NCI-H524 (cell line): ENCODE measurements at regions not wholly inside any gene's neighbourhood (a gene's known extent, or its start where the extent isn't known, plus 50 kb on each side); places are given as distances from the start of the nearest gene placed in this dataset.

Source experiments
- DNase-seq, 2 experiments: peaks; one replicate each; lab custom pipeline; 2025; lab: John Stamatoyannopoulos, UW

DNA sequence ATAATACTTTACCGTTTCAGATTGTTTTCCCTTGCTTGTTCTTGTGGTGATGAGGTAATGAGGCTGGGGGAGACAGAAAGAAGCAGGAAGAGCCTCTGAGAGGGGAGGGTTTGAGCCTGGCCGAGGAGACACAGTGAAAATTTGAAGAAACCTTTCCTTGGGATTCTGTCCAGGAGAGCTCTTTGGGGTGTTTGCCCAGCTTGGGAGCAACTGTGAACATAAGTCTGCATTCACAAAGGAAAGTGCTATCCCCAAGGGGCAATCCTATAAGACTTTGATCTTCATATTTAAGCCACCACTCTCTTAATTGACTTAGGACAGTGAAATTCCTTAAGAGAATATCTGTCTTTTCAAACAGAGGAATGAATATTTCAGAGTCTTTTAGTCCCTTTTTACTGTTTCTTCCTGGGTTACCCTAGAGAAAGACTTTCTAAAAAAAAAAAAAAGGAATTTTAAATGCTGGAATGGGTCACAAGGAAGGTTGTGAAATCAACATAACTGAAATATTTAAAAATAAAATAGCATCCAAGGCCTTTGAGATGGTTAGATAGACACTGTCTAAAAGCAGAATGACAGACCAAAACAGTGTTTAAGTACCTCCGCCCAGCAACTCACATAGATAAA, 52.5 kb upstream of the STAM2 start:
- peak in 1 of 2 experiments; percentile 2 for DNase-seq

DNA sequence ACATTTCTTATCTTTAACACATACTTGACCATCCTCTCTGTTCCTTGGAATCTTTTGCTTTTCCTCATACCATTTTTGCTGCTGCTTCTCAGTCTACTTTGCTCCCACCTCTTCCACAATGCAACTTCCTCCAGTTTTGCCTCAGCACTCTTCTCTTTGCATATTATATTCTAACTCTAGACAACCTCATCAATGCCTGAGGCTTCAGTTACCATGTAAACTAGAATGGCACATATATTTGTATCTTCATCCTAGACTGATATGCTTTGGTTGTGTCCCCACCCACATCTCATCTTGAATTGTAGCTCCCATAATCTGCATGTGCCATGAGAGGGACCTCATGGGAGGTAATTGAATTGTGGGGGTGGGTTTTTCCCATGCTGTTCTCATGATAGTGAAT, 55.9 kb upstream of the STAM2 start:
- no peak for DNase-seq

DNA sequence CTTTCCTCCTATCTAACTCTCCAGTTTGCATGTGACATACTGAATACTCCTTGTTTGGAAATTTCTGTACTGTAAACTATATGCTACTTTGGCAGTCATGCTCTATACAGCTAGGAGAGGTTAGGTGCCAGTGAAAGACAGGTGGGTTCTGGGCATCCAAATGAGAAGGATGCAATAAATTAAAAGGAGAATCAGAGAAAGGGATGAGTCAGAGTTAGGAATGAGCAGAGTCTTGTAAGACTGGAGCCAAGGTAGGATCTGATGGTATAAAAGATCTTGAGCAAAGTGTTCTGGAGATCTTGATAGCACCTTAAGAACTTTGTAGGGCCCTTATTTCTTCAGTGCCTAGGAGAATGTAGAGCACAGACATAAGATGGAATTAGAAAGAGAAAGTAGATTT, 58.7 kb upstream of the STAM2 start:
- DNase-seq, result no peak

DNA sequence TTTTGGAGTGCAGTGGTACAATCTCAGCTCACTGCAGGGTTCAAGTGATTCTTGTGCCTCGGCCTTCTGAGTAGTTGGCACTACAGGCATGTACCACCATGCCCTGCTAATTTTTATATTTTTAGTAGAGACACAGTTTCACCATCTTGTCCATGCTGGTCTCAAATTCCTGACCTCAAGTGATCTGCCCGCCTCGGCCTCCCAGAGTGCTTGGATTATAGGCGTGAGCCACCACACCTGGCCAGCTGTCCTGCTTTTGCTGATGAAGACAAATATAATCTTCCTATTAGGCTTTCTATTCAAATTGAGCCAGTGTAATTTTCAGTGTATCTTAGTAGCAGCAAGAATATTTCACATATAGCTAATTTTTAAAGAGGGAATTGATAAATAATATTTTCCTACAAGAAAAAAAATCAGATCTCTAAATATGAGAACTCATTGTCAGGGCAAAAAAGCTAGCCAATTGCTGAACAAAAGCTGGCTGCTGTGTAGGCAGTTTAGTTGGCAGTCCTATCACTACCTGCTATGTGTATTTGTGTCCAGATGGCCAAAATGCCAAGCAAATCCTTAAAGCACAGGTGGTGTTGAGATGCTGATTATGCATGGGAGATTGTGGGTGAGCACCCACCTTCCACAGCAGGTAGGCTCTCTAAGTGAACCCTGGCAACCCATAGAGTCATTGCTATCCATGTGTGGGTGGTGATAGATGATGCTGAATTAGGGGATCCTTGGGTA, 60.8 kb upstream of the STAM2 start:
- peak; percentile 23 to 51 for DNase-seq

DNA sequence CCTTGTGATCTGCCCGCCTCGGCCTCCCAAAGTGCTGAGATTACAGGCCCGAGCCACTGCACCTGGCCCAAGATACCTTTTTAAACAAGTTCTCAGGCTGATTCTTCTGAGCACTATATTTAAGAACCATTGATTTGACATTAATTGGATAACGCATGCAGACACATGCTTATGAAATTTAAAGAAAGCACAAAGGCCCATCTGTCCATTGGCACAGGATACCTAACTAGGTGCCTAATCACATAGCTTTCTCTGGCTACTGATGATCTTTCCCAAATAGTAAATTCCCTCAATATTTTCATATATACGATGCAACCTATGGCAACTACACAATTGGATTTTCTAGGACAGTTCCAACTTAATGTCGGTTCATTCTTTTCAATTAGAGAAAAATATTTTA, 62.5 kb upstream of the STAM2 start:
- DNase-seq, result peak; percentile 28 to 81

DNA sequence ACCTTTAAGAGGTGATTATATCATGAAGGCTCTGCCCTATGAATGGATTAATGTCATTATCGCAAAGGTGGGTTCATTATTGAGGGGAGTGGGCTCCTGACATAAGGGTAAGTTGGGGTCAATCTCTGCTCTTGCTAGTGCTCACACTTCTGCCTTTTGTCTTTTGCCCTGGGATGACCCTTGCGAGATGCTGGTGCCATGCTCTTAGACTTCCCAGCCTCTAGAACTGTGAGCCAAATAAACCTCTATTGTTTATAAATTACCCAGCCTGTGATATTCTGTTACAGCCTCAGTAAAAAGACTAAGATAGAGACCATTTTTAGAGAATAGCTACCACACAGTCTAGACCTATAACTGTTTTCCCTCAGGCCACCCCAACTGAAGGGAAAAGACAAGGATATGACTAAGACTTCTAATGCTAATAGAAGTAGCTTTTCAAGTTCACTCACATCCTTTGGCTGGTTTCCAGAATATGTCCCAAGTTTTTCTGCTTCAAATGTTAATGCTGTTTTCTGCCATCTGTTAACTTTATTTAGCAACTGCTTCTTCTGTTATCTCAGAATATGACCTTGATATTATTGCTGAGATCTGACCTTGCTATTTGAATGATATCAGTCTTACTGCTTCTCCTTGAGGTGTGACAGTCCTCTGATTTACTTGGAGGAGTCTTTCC, 65.1 kb upstream of the STAM2 start:
- DNase-seq, result peak in 1 of 2 experiments; percentile 48

DNA sequence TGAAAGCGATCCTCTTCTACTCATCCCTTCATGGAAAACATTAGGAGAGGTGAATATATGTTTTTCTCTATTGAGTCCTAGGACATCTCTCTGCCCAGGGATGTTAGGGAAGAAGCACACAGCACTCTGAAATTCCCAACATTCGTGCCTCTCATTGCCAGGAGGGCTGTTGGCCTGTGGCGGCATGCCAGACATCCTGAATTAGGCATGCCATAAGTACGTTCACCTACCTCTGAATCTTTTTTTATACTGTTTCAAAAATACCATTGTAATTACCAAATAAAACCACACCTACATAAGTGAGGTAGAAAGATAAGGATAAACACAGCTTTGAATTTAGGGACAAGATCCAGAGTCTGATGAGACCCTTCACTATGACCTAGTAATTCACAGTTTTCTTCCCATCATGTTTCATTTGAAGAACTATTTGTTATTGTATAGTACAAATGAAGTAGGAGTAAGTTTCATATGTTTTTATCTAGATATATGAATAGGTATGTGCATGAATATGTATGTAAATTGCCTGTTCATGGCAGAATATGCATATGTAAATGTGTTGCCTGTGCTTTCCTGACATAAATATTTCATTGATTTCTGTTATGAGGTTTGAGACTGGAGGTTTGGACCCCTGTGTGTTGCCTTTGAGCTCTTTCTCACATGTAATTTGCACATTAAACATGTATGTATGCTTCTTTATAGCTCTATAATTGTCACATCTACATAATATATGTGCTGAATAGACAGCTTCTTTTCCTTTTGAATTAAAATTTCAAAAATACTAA, 66.6 kb upstream of the STAM2 start:
- no peak for DNase-seq

DNA sequence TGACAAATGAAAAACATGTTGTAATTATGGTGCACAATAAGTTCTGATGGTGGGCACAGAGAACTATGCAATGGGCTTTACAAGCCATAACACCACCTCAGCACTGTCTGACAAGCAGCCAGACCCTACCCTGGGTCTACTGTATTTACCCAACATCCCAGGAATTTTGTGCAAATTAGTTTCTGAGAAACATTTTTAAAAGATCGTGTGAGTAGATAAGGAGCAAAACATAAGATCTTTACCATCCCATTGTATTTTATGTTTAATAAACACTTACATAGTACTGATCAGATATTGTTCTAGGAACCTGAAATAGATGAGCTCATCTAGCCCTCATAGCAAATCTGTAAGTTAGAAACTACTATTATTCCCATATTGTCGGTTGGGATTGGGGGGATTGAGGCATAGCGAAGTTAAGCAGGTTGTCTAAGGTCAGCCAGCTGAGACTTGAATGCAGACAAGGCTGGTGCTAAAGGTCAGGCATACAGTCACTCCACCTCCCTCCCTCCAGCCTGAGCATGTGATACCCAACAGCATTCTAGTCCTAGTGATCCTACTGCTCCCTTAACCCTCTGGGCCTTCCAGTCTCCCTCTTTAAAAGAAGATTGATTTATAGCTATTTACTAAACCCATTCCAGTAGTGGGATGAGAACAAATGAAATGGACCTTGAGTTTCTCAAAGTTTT, 67.4 kb upstream of the STAM2 start:
- no peak for DNase-seq

DNA sequence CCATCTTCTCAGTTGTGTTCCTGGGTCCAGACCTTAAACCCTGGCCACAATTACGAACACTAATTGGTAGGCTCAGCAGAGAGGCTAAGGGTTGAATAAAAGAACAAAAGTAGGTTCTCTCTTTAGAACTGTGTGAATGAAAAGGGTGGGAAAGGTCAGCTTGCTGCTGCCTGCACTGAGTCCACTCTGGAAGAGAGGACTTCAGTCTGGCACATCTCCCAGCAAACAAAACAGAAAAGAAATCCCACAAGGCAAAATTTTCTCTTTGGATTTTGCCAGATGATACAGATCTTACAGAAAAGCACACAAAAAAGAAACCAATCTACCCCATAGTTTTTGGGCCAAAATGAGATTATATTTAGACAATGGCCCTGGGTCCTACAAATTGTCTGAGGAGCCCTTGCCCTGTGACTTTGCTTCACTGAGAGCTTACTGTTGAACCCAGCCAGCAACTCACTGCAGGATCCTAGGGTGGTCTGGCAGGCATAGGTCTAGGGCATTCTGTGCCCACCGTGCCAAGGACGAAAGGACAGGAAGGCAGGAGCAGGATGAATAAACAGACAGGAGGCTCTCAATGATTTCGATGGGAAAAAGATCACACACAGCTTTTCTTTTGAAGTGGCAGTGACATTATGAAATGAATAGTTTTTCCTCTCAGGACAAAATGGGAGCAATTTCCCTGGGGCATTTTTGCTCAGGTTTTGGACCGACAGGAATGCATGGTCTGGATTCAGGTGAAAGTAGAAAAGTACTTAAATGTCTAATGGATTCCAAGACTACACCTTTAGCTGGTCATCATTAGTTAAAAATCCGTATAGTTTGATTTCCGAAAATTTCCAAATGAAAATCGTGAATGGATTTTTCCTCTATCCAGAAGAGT, 68.4 kb upstream of the STAM2 start:
- DNase-seq, result no peak

DNA sequence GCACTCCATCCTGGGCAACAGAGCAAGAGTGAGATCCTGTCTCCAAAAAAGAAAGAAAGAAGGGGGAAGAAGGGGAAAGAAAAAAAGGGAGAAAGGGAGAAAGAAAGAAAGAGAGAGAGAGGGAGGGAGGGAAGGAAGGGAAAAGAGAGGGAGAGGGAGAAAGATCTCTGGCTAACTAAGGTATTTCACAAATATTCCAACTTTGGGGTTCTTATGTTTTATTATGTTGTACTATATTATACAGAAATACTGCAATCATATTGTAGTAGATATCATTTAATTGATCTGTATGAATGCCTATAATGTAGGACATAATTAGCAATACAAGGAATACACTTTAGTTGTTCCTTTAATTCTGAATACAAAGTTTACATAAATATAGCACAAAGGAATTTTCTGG, 70.1 kb upstream of the STAM2 start:
- no peak for DNase-seq

DNA sequence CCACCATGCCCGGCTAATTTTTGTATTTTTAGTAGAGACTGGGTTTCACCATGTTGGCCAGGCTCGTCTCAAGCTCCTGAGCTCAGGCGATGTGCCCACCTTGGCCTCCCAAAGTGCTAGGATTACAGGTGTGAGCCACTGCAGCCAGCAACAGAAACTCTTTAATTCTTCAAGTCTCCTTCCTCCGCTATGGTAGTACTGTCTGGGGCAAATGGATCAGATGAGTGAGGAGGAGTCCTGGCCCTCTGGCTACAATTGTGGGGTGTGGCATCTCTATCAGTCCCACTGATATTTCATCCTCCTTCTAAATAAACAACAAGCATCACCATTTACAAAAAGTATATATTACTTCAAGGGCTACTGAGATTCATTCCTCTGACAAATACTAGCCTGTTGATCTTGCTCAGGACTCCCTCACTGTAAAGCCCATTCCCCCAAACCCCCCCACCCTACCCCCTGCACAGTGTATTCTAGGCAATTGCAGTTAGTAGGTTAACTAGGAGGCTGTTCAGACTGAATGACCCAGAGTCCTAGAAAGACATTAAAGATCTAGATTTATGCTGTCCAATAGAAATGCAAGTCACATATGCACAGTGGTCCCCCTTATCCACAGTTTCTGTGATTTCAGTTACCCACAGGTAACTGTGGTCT, 71.2 kb upstream of the STAM2 start:
- DNase-seq, result no peak

DNA sequence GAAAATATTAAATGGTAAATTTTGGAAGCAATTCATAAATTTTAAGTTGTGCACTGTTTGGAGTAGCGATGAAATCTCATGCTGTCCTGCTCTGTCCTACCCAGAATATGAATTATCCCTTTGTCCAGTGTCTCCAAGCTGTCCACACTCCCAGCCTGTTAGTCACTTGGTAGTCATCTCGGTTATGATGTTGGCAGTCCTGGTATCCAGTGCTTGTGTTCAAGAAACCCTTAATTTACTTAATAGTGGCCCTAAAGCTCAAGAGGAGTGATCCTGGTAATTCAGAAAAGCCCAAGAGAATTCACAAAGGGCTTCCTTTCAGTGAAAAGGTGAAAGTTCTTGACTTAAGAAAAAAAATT, 71.8 kb upstream of the STAM2 start:
- no peak for DNase-seq

DNA sequence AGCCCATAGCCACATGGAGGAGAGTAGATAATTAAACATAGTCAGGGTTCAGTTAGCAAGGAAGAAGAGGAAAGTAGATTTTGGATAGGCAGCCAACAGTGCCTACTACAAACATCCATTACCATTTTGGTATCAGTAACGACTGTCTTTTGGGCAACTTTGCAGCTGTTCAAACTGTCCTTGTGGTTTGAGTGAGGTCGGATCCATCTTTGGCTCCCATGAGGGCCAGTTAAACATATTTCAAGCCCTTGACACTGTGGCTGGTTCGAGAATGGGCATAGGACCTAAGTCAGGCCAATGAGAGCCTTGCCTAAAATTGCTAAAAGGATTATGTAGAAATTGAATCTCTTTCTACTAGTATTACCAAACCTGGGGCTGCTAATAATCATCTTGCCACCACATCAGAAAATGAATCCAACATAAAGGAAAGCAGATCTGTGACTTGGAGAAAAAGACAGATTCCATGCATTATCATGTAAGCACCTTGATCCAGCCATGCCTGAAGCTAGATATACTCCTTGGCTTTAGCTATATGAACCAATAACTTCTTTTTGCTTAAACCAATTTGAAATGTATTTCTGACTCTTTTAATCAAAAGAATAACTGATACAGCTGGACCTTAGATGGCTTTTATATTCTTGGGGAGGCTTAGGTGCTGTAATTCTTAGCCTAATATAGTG, 75.0 kb upstream of the STAM2 start:
- DNase-seq, result no peak

DNA sequence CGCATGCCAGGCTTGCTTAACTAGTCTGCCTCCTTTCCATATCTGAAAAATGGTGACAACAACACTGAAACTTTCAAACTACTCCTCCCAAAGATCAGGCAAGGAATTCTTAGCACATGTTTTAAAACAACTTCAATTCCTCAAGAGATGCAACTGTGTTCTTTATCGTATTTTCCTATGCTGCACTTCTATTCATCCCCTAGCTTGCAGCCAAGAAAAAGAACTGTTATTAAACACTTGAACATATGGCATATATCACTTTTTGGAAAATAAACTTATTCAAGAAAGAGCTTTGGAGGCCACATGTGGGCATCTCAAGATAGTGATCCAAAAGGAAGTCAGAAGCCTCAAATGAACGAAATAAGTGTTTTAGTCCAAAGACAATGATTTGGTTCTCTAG, 75.6 kb upstream of the STAM2 start:
- DNase-seq, result peak; percentile 40 to 52

DNA sequence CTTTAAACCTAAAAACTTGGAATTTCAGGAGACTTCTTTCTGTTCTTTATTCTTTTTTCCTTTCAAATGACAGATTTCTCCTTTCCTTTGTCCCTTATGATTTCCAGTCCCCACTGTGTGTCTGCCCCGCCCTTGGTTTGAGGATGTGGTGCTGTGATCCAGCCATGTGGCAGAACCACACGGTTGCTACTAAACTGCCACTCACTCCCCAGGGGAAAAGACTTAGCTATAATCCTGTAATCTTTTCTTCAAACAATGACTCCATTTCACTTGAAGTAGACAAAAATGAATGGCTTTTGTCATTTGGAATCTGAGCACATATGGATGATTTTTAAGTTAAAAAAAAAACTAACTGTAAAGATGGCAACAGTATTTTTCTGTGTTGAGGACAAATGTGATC, 76.2 kb upstream of the STAM2 start:
- DNase-seq, result peak; percentile 87 to 94

DNA sequence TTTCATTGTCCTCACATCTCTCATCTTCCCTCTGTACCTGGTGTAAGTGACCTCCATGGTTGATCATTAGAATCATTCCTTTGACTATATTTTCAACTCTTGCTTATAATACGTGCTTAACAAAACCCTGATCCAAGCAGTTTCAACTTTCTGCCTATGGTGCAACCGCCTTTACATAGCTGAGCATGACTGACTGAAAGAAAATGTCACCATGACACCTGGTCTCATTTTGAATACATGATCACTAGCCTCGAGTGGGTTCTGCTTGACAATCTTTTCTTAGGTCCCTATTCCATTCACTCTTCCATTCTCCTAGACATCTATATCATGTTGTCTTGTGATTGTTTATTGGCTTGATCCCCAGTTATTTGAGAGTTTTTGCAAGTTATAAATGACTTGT, 78.9 kb upstream of the STAM2 start:
- DNase-seq, result no peak

DNA sequence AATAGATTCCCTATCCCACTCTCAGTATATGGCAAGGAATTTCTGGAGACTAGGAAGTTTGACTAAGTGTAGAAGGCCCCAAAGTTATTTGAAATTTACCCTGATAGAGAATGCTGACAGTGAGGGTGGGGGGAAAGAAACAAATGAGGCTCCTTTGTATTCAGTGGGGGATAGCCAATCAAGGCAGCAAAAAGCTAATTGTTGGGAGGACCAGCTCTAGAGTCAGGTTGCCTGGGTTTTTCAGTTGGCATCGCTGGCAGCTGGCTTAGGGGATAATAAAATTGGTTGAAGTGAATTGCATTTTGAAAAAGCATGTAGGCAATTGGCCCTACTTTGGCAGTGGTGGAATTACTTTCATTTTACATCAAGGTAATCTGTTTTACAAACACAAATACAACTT, 79.4 kb upstream of the STAM2 start:
- no peak for DNase-seq

DNA sequence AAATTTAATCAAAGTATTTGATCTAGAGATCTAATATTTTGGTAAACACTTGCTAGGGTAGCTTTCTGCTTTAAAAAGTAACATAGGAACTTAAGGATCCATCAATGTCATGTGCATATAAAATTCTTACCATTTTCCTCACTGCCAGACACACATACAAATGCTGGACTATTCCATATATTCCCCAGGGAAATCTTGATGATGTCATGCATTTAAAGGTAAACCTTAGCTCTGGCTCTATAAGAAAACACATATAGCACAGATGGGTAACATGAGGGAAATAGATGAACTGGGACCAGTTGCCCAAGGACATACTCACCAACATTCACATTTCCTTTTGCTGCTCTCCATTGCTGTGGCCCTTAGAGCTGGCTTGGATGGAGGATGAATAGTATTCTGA, 79.1 kb upstream of the FMNL2 start:
- DNase-seq, result no peak

DNA sequence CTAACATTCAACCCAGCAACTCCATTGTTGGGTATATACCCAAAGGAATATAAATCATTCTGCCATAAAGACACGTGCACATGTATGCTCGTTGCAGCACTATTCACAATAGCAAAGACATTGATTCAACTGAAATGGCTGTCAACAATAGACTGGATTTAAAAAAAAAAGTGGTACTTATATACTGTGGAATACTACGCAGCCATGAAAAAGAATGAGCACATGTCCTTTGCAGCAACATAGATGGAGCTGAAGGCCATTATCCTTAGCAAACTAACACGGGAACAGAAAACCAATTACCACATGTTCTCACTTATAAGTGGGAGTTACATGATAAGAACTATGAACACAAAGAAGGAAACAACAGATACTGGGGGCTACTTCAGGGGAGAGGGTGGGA, 74.0 kb upstream of the FMNL2 start:
- DNase-seq, result no peak

DNA sequence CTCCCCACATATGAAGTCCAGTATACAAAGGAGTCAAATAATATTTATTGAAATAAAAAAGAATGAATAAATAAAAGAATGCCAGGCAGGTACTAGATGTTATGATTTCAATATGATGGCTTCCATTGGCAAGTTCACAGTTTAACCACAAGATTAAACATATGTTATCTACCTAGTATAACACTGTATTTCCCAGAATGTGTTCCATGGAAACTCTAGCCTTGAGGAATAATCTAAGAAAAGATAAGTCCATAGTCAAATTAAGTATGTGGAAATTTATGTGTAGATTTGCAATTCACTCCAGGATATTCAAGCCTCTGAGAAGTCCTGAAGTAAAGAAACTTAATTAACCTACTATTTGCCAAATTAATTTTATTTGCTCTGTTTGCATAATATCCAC, 71.1 kb upstream of the FMNL2 start:
- no peak for DNase-seq
